Gastroesophageal sphincter (tissue), 3 donors: ENCODE measurements at regions not wholly inside any gene's neighbourhood (a gene's known extent, or its start where the extent isn't known, plus 50 kb on each side); places are given as distances from the start of the nearest gene placed in this dataset.

Source experiments
- CTCF ChIP-seq, 4 experiments: fragments of 200-600 bp in 2 of 4; fragments of 450-650 bp in 2 of 4; sonication (generic) in 1 of 4; IDR thresholded peaks; one replicate each; pipeline ENCODE4 v1.5.1; 2017 to 2019; ENCODE audit warnings: antibody characterized with exemption in 4 of 4, mild to moderate bottlenecking in 2 of 4, moderate library complexity in 2 of 4
- EP300 ChIP-seq: sonication (generic); formaldehyde crosslinking; IDR thresholded peaks from one replicate; pipeline ENCODE4 v1.6.1; 2017; ENCODE audit warnings: antibody characterized with exemption, mild to moderate bottlenecking
- POLR2A ChIP-seq, 2 donors: fragments of 450-650 bp; IDR thresholded peaks; one replicate each; pipeline ENCODE4 v1.6.1; 2017; ENCODE audit warnings: antibody characterized with exemption in 2 of 2, mild to moderate bottlenecking in 2 of 2, moderate library complexity in 1 of 2

DNA sequence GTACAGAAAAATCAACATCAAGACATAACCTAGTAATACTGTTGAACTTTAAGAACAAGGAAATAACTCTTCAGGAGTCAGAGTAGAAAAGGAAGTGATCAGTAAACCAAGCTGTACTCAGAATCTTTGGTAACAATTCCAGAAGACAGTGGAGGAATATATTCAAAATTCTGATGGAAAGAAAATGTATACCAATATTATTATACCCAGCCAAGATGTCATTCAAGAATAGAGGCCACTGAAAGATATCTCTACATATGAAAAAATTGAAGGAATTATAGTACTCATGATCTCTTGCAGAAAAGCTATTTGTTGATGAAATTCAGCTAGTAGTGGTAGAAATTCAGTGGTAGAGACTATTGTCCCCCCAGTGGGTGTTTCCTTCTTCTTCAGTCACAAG is 182.6 kb upstream of the ZMIZ1 start:
- TF ChIP-seq EP300: no peak
- TF ChIP-seq CTCF (IDR thresholded peaks at IDR 0.05): no peak
- TF ChIP-seq POLR2A (IDR thresholded peaks at IDR 0.05): no peak
